T47D (cell line): ENCODE measurements at regions not wholly inside any gene's neighbourhood (a gene's known extent, or its start where the extent isn't known, plus 50 kb on each side); places are given as distances from the start of the nearest gene placed in this dataset.

Source experiments
- DNase-seq, 2 experiments: peaks; one replicate each; pipeline versions ENCODE4 v3.0.0 to v3.0.0-alpha.2; 2011 to 2012; ENCODE audit warnings: low read depth in 1 of 2, low spot score in 1 of 2
- JUND ChIP-seq: IDR thresholded peaks from 2 replicates; pipeline ENCODE4 v1.6.1; 2012; ENCODE audit warnings: low read depth
- in situ Hi-C: cut with HindIII; loops from 2 replicates; pipeline ENCODE4 v1.10.0; 2016; ENCODE audit warnings: low sequenced_read_pairs, low pct_unique_long_range_greater_than_20kb

- no peak for DNase-seq
Measured at GRCh38 chr1:5232537-5232936, 578.1 kb downstream of the AJAP1 start.

DNA sequence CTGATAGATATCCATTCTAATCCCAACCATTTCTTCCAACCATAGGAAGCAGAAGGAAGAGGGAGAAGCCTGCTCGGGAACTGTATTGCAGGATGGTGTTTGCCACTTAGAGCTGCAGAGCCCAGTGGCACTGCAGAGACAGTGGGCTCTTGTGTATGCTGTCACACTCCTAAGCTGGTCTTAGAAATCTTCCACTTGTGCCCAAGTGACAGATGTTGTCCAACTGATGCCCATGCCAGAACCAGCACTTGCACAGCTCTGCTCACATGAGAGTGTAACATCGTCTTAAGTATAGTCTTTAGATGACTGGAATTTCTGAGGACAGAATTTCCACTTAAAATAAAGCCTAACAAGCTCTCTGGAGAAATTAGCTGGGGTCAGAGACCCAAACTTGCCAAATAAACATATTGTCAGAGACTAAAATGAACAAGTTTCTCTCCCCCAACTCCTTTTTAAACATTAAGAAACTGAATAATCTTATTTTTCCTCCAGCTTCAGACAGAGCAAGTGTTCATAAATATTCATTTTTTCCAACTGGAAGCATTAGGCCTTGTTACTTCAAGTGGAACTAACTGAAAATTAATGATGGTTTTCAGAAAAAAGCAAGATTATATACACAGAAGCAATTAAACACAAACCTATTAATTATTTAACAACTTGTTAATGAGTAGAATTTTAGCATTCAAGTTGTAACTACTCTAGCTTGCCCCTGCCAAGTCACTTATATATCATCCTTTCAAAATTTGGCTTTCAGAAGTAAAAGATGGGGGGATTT lies 577.3 kb downstream of the AJAP1 start:
- in situ Hi-C loops = no loop called here
- no peak for TF ChIP-seq JUND
- DNase-seq = no peak

More at GRCh38 chr1:5232537-5232936, 578.1 kb downstream of the AJAP1 start:
- in situ Hi-C loops = no loop called here
- no peak for TF ChIP-seq JUND

- in situ Hi-C loops = no loop called here
Measured at GRCh38 chr1:5227114-5227513, 572.7 kb downstream of the AJAP1 start.

GRCh38 chr1:5225707-5226704 lies 571.6 kb downstream of the AJAP1 start:
- in situ Hi-C loops = no loop called here
- TF ChIP-seq JUND = no peak
- DNase-seq = peak in 1 of 2 experiments; percentile 0

More at GRCh38 chr1:5227114-5227513, 572.7 kb downstream of the AJAP1 start:
- DNase-seq = no peak
- TF ChIP-seq JUND = no peak

DNA sequence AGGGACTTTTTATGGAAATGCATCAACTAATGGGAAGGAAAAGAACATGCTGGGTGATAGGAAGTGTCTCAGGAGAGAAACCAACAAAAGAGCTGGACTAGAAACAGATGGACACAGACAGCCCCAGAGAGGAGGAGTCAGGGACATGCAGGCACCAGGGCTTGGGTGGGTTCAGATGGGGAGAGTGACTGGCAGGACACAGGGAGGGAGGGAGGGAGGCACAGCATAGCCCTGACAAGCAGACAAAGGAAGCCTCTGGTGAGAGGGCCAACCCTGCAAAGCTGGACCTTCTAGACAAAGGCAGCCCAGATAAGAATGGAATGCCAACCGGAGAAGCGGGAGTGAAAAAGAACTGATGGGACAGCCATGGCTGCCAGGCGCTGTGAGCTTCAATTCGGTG lies 568.8 kb downstream of the AJAP1 start:
- no peak for TF ChIP-seq JUND
- no peak for DNase-seq
- in situ Hi-C loops = no loop called here

GRCh38 chr1:5222626-5223025 lies 568.2 kb downstream of the AJAP1 start:
- DNase-seq = no peak
- in situ Hi-C loops = no loop called here
- no peak for TF ChIP-seq JUND

GRCh38 chr1:5221451-5221850 lies 567.0 kb downstream of the AJAP1 start:
- no peak for DNase-seq
- no peak for TF ChIP-seq JUND
- in situ Hi-C loops = no loop called here

DNA sequence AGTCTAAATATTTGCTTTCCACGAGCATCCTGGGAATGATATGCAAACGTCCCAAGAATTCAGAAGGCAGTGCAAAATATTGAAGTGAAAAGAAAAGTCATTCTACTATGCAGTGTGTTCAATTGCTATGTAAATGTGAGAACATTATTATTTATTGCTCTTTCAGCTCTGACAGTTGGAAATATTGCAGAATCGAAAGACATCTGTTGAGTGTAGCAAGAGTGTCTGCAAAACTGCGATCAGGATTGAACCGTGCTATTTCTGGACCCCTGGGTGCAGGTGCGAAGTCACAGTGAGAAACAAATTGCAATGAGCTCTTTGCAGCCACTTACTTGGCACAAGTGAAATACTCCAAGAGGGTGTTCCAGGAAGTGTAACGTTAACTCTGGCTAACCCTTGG lies 566.4 kb downstream of the AJAP1 start:
- in situ Hi-C loops = no loop called here
- no peak for TF ChIP-seq JUND
- no peak for DNase-seq

DNA sequence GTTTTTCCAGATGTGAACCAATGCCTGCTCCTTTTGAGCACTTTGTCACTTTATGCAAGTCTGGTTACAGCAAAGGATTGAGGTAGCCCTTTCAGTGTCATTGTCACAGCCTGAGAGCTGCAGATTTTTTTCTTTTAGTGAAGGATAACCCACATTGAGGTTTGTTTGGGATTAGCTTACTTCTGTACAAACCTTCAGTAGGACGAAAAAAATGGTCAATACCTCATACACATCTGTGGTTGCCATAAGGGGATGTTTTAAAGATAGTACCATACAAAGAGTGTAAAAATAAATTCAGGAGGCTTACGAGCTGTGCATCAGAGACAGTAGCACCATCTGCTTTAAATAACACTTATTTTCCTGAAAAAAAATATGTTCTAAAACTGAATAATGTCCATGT lies 566.0 kb downstream of the AJAP1 start:
- DNase-seq = no peak
- in situ Hi-C loops = no loop called here
- TF ChIP-seq JUND = no peak

- TF ChIP-seq JUND = no peak
- DNase-seq = no peak
- in situ Hi-C loops = no loop called here
Measured at GRCh38 chr1:5200006-5200405, 545.6 kb downstream of the AJAP1 start.

GRCh38 chr1:5198328-5198727 lies 543.9 kb downstream of the AJAP1 start:
- no peak for TF ChIP-seq JUND
- peak in 1 of 2 experiments; percentile 1 for DNase-seq
- in situ Hi-C loops = no loop called here

DNA sequence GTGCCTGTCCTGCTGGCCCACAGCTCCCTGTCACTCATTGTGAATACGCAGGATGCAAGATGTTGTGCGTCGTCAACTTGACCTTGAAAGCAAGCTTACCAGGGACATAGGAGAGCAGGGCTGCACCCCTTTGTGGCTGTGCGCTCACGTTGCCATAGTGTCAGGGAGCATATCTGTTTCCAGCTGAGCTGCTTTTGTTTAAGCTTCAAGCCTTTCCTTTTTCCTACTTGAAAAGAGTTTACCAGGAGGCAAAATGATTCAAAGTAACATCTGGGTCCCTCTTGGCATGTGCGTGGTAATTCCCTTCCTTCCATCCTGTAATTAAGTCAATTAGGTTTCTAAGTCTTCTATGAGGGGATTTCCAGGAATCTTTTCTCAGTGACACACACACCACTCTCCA lies 537.1 kb downstream of the AJAP1 start:
- in situ Hi-C loops = no loop called here
- no peak for DNase-seq
- no peak for TF ChIP-seq JUND

GRCh38 chr1:5189384-5189783 lies 535.0 kb downstream of the AJAP1 start:
- no peak for DNase-seq
- in situ Hi-C loops = no loop called here
- no peak for TF ChIP-seq JUND
